Eye (tissue), 1 donor: ENCODE measurements at regions not wholly inside any gene's neighbourhood (a gene's known extent, or its start where the extent isn't known, plus 50 kb on each side); places are given as distances from the start of the nearest gene placed in this dataset.

Experiments
- DNase-seq: peaks from one replicate; pipeline ENCODE4 v3.0.0-alpha.2; 2015

DNA sequence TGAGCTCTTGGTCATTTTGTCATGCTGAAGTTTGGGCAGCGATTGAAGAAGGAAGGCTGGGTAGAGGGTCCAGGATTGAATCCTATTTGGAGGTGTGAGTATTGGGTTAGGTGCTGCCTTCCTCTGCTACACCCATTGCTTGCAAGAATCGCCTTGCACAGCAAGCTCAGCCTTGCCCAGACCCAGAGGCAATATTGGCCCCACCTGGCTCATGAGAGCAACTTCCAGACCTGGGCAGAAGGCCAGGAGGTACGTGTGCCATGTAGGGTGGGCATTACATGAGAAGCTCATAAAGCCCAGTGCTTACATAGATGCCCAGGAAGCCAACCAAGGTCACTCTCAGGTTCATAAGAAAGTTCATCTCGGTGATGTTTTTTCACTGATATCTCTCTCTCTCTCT lies 718.0 kb downstream of the EFNB2 start:
- no peak for DNase-seq

- peak; percentile 35 for DNase-seq
Measured at GRCh38 chr13:105816994-105817393, 718.5 kb downstream of the EFNB2 start.

GRCh38 chr13:105814902-105815250 lies 720.6 kb downstream of the EFNB2 start:
- no peak for DNase-seq

DNA sequence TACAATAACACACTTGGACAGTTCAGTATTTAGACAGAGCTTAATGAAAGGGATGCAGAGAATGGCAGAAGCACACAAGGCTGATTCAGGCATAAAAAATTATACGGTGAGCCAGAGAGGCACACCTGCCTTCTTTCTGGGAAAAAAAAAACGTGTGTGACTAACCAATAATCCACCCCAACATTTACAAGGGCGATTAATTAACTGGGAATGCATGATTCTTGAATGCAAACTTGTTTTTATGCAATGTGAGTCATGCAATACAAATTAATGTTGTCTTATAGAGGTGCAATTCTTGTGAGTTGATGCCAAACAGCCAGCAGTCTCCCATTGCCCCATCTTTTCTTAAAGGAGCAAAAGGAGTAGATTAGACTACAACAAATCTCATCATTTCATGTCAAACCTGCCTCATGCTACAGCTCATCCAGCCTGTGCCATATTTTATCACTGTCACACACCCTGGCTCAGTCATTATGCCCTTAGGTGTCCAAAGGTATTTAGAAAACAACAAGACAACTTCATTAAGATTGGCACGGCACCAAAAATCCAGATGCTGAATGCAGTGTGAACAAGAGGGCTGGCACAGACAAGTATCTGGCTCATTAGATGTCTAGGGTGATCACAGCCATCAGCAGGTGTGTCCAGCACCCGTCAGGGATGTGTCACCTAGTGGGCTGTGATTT lies 721.1 kb downstream of the EFNB2 start:
- DNase-seq, result peak; percentile 13

DNA sequence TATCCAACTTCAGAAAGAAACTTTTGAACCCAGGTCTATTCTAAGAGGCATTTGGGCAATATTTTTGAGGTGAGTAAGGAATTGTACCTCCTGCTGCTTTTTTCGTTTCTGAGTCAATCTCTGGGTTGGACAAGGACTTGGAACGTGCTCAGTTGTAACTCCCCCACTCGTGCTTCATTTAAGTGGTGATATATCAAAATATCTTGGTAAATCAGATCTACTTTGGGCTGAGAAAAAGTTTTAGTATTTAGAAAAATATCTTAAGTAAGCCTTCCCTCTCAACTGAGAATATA lies 728.9 kb downstream of the EFNB2 start:
- no peak for DNase-seq

GRCh38 chr13:105805892-105806627 lies 729.4 kb downstream of the EFNB2 start:
- no peak for DNase-seq

GRCh38 chr13:105804561-105805190 lies 730.8 kb downstream of the EFNB2 start:
- DNase-seq, result no peak

GRCh38 chr13:105799155-105799554 lies 736.3 kb downstream of the EFNB2 start:
- DNase-seq, result peak; percentile 25

DNA sequence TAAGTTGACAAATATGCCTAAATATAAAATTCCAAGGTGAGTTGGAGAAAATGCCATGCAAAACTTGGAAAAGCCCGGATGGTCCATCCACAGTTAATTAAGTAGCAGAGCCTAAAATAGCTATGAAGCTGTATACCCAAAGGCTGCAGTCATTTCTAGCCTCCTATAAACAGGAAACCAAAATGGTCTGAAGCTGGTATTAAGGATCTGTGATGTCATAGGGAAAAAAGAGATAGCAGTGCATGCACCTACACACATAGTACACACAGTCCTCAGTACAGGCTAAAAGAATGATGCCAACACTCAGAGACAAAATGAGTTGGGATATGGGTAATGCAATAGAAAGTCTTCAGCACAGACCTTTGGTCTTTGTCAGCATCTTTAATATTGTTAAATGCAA lies 736.9 kb downstream of the EFNB2 start:
- DNase-seq, result no peak

DNA sequence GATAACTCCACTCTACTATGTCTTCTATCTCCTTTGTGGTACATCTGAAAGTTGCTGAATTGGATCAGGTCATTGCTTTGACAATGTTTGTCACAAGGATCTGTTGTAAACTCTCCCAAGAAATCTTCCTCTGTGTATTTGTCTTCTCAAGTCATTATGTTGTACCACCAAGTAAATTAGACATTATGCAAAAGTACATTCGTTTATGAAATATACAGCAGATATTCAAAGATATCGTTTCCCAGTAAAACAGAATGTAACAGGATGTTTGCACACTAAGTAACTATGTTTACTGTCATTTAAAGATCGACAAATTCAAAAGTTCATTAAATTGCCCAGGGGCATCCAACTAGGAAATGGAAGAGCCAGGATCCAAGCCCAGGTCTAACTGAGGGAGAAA lies 739.4 kb downstream of the EFNB2 start:
- no peak for DNase-seq

GRCh38 chr13:105790923-105791322 lies 744.5 kb downstream of the EFNB2 start:
- no peak for DNase-seq

DNA sequence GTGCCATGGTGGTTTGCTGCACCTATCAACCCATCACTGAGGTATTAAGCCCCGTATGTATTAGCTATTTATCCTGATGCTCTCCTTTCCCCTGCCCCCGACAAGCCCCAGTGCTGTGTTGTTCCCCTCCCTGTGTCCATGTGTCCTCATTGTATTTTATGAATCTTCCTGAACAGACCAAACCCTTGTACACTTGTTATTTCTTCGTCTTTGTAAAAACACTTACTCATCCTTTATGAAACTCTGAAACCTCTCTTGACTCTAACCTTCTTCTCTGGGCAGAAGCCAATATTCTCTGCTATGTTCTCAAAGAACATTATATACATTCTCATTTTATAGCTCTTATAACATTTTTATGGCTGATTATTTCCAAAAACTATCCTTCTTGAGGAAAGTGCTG lies 746.9 kb downstream of the EFNB2 start:
- no peak for DNase-seq

DNA sequence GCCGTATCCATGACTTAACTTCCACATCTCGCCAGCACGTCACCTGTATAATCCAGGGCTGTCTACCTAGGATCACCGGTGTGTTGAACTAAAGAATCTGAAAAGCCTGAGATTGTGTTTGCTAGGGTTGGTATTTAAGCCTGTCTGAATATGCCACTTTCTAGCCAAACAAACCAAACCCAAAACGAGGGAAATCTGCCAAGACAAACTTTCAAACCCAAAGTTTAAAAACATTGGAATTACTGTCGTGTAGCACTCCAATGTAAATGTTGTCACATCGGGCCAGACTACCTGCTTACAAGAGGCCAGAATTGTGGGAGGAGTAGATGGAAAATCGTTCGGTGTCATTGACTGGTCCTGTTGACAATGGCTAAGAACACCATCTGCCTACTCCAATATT lies 747.8 kb downstream of the EFNB2 start:
- peak; percentile 11 for DNase-seq

GRCh38 chr13:105785436-105785835 lies 750.0 kb downstream of the EFNB2 start:
- DNase-seq, result no peak

DNA sequence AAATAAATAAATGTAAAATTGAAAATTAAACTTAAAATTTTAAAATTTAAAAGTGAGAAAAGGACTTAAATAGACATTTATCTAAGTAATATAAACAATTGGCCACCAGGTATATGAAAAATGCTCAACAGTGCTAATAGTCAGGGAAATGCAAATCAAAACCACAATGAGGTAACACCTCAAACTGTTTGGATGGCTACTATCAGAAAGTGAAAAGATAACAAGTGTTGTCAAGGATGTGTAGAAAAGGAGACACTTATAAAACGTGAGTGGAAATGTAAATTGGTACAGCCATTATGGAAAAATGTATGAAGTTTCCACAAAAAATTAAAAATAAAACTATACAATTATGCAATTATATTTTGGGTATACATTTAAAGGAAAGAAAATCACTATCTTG lies 752.2 kb downstream of the EFNB2 start:
- no peak for DNase-seq

DNA sequence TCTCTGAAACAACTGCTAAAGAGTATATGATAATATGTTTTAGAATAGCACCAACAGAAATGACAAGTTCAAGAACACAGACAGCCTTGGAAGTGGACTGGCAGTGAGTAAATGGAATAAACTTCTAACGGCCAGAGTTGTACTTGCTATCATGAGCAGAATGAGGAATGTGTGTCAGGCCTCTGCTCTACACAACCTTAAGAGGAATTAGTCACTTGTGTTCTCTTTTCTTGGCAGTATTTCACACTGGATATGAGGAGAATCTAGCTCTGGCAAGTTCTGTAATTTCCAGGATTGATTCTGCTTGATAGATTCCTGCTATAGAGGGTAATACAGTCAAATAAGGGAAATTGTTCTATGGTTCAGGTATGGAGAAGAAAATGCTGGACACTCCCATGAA lies 757.3 kb downstream of the EFNB2 start:
- no peak for DNase-seq

DNA sequence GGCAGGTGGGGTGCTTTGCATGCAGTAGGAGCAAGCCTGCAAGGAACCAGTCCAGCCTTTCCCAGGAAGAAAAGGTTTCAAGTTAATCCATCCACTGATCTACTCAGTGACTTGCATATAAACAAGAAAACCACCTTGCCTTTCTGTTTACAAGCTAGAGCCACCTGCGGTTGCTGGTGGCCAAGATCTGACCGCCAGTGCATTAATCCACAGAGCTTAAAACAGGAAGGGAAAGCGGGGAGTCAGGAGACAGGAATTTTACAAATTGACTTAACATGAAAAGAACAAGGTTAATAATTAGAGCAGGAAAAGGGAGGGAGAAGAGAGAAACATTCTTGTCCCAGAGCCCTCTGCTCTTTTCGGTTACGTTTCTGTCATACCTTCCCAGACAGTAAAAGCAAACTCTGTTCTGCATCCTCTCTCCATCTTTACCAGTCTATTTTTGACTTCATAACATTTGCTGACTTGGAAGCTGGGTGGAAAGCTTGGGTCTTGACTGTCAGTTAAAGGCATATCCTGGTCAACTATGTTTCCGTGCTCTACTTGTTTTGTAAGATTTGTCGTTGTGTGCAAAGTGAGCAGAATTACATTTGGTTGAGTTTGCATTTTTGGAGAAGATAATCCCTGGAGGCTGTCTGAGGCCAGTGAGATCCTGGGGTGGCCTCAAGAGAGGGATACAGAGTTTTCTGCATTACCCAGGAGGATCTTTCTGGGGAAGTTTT lies 760.6 kb downstream of the EFNB2 start:
- DNase-seq, result no peak

DNA sequence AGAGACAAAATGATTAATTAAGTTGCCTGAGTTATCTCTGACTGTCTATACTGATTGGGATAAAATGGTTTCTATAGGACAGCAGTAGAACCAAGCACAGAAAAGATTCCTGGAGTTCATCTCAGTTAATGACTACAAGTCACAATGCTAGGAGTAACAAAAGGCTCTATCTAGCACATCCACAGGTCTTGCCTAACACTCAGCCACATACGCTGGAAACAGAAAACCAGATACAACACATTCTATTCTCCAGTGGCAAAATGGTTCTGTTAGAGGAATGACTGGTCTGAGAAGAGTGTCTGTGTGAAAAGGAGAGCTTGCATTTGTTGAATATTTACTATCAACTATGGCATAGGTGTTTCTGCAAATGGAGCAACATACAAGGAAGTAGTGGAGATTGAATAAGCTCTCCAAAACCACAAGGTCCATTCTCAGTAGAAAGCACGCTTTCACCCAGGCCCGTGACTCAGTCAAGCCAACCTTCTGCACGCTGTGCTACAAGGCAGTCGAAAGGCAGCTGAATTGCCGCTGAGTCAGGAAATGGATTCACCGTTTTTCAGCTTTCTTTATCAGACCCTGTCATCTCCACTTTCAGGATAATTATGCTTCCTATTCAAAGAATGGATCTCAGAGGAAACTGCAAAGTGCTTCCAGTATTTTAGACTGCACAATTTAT lies 761.5 kb downstream of the EFNB2 start:
- no peak for DNase-seq

DNA sequence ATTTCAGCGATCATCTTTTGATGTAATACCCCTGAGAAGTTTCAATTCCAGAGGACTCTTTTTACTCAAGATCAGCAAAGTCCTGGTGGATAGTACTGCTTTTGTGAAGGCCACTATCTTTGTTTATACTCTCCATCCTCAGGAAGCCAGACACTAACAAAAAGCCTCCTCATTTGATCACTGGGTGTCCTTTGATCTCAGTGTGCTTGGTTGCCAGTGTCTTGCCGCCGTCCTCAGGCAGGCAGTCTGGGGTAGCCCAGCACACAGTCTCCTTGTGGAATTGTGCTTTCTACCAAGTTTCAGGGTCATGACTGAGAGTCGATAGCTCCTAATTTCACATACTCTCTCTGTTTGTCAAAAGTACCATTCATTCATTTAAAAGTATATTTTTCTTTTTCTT lies 762.2 kb downstream of the EFNB2 start:
- DNase-seq, result peak; percentile 19

DNA sequence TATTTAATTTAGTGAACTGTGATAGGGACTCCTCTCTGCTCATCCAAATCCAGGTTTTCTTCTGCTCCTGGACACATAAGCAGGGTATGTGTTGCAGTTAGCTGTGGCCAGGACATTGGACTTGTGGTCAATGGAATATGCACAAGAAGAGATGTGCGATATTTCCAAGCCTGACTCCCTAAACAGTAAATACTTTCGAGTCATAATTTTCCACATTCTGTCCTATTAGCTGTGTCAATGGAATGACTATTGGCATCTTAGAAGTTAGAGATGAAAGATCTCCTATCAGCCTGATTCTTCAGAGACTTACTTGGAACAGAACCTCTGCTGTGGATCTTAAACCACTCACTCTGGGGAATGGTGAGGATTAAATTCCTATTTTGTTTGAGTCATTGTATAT lies 771.0 kb downstream of the EFNB2 start:
- no peak for DNase-seq

GRCh38 chr13:105763851-105764250 lies 771.6 kb downstream of the EFNB2 start:
- no peak for DNase-seq

- DNase-seq, result no peak
Measured at GRCh38 chr13:105762096-105762495, 773.4 kb downstream of the EFNB2 start.
